Liver (tissue), 3 donors: ENCODE measurements at regions not wholly inside any gene's neighbourhood (a gene's known extent, or its start where the extent isn't known, plus 50 kb on each side); places are given as distances from the start of the nearest gene placed in this dataset.
"Not testable (repeated sequence)": the region's sequence is repeated elsewhere in the genome, so short reads cannot be mapped to it uniquely, and the experiment has no call there.

ENCODE experiments used
- EGR1 ChIP-seq, 2 donors: IDR thresholded peaks; 2 replicates each; pipeline ENCODE4 v1.6.1; 2016 to 2018; ENCODE audit warnings: antibody characterized with exemption in 2 of 2, low read depth in 2 of 2
- FOXA1 ChIP-seq: IDR thresholded peaks from 2 replicates; pipeline ENCODE4 v1.6.1; 2016; ENCODE audit warnings: antibody characterized with exemption
- JUND ChIP-seq, 2 donors: IDR thresholded peaks; 2 replicates each; pipeline ENCODE4 v1.6.1; 2016; ENCODE audit warnings: antibody characterized with exemption in 2 of 2
- NR2F2 ChIP-seq: IDR thresholded peaks from 2 replicates; pipeline ENCODE4 v1.6.1; 2016; ENCODE audit warnings: antibody characterized with exemption
- RXRA ChIP-seq, 2 donors: IDR thresholded peaks; 2 replicates each; pipeline ENCODE4 v1.6.1; 2017 to 2018; ENCODE audit warnings: antibody characterized with exemption in 2 of 2, mild to moderate bottlenecking in 1 of 2
- SP1 ChIP-seq: IDR thresholded peaks from 2 replicates; pipeline ENCODE4 v1.6.1; 2018; ENCODE audit warnings: antibody characterized with exemption, mild to moderate bottlenecking
- TAF1 ChIP-seq: conservative IDR thresholded peaks from 2 replicates; pipeline ENCODE4 v1.6.1; 2016; ENCODE audit warnings: antibody characterized with exemption, mild to moderate bottlenecking
- YY1 ChIP-seq: IDR thresholded peaks from 2 replicates; pipeline ENCODE4 v1.6.1; 2016; ENCODE audit warnings: antibody characterized with exemption, mild to moderate bottlenecking
- TF ChIP-seq, protein P1 (sequence below): fragments of 150-350 bp; IDR thresholded peaks from 2 replicates; pipeline ENCODE4 v1.5.1; 2017; ENCODE audit warnings: improper control_type of control experiment, low read depth, low read length; ENCODE audit not compliant: missing input control
- TF ChIP-seq, protein P2 (sequence below): IDR thresholded peaks from 2 replicates; pipeline ENCODE4 v1.6.1; 2016; ENCODE audit warnings: antibody characterized with exemption, mild to moderate bottlenecking
- TF ChIP-seq, protein P3 (sequence below): IDR thresholded peaks from 2 replicates; pipeline ENCODE4 v1.6.1; 2016; ENCODE audit warnings: antibody characterized with exemption
- TF ChIP-seq, protein P4 (sequence below): IDR thresholded peaks from 2 replicates; pipeline ENCODE4 v1.6.1; 2016; ENCODE audit warnings: antibody characterized with exemption
- donor health status: healthy.
- donor health status: healthy.

DNA sequence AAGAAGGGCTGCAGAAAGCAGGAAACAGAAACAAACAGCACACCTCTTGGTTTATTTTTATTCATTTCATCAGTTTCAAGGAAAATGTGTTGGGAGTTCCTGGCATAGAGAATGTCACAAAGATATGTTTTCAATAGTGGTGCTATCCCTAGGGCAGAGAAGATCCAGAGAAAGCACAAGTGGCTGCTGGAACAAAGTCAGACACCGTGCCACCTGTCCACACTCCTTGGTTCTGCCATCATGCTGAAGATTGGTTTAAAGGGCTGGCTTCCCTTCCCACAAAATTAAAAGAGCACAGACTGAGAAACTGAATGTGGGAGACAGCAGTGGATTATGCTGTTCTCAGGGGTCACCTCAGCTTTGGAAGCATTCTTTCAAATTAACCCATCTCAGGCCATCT lies 2735.7 kb downstream of the RPIA start:
- TF ChIP-seq, protein P1, sequence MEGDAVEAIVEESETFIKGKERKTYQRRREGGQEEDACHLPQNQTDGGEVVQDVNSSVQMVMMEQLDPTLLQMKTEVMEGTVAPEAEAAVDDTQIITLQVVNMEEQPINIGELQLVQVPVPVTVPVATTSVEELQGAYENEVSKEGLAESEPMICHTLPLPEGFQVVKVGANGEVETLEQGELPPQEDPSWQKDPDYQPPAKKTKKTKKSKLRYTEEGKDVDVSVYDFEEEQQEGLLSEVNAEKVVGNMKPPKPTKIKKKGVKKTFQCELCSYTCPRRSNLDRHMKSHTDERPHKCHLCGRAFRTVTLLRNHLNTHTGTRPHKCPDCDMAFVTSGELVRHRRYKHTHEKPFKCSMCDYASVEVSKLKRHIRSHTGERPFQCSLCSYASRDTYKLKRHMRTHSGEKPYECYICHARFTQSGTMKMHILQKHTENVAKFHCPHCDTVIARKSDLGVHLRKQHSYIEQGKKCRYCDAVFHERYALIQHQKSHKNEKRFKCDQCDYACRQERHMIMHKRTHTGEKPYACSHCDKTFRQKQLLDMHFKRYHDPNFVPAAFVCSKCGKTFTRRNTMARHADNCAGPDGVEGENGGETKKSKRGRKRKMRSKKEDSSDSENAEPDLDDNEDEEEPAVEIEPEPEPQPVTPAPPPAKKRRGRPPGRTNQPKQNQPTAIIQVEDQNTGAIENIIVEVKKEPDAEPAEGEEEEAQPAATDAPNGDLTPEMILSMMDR, result not testable (repeated sequence)
- TF ChIP-seq NR2F2; EGR1 (IDR thresholded peaks at IDR 0.05; ENCODE audit: low read depth in 2 of 2); FOXA1; YY1; JUND (IDR thresholded peaks at IDR 0.05); TAF1; RXRA (IDR thresholded peaks at IDR 0.05); SP1: not testable (repeated sequence)
- TF ChIP-seq, protein P2, sequence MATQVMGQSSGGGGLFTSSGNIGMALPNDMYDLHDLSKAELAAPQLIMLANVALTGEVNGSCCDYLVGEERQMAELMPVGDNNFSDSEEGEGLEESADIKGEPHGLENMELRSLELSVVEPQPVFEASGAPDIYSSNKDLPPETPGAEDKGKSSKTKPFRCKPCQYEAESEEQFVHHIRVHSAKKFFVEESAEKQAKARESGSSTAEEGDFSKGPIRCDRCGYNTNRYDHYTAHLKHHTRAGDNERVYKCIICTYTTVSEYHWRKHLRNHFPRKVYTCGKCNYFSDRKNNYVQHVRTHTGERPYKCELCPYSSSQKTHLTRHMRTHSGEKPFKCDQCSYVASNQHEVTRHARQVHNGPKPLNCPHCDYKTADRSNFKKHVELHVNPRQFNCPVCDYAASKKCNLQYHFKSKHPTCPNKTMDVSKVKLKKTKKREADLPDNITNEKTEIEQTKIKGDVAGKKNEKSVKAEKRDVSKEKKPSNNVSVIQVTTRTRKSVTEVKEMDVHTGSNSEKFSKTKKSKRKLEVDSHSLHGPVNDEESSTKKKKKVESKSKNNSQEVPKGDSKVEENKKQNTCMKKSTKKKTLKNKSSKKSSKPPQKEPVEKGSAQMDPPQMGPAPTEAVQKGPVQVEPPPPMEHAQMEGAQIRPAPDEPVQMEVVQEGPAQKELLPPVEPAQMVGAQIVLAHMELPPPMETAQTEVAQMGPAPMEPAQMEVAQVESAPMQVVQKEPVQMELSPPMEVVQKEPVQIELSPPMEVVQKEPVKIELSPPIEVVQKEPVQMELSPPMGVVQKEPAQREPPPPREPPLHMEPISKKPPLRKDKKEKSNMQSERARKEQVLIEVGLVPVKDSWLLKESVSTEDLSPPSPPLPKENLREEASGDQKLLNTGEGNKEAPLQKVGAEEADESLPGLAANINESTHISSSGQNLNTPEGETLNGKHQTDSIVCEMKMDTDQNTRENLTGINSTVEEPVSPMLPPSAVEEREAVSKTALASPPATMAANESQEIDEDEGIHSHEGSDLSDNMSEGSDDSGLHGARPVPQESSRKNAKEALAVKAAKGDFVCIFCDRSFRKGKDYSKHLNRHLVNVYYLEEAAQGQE, result not testable (repeated sequence)
- TF ChIP-seq, protein P3, sequence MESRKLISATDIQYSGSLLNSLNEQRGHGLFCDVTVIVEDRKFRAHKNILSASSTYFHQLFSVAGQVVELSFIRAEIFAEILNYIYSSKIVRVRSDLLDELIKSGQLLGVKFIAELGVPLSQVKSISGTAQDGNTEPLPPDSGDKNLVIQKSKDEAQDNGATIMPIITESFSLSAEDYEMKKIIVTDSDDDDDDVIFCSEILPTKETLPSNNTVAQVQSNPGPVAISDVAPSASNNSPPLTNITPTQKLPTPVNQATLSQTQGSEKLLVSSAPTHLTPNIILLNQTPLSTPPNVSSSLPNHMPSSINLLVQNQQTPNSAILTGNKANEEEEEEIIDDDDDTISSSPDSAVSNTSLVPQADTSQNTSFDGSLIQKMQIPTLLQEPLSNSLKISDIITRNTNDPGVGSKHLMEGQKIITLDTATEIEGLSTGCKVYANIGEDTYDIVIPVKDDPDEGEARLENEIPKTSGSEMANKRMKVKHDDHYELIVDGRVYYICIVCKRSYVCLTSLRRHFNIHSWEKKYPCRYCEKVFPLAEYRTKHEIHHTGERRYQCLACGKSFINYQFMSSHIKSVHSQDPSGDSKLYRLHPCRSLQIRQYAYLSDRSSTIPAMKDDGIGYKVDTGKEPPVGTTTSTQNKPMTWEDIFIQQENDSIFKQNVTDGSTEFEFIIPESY, result not testable (repeated sequence)
- TF ChIP-seq, protein P4, sequence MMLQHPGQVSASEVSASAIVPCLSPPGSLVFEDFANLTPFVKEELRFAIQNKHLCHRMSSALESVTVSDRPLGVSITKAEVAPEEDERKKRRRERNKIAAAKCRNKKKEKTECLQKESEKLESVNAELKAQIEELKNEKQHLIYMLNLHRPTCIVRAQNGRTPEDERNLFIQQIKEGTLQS, result not testable (repeated sequence)
